Fibroblast of gingiva (primary cell): ENCODE measurements at regions not wholly inside any gene's neighbourhood (a gene's known extent, or its start where the extent isn't known, plus 50 kb on each side); places are given as distances from the start of the nearest gene placed in this dataset.
"Not testable (repeated sequence)": the region's sequence is repeated elsewhere in the genome, so short reads cannot be mapped to it uniquely, and the experiment has no call there.

Source experiments
- DNase-seq: peaks from one replicate; pipeline ENCODE4 v3.0.0-alpha.2; 2011; ENCODE audit warnings: low read depth

GRCh38 chr11:67776852-67777520 is 102.6 kb upstream of the ALDH3B2 start:
- DNase-seq, result no peak

GRCh38 chr11:67774175-67774574 is 99.8 kb upstream of the ALDH3B2 start:
- not testable (repeated sequence) for DNase-seq

- not testable (repeated sequence) for DNase-seq
Measured at GRCh38 chr11:67768001-67768730, 93.7 kb upstream of the ALDH3B2 start.

GRCh38 chr11:67761211-67761610 is 86.8 kb upstream of the ALDH3B2 start:
- not testable (repeated sequence) for DNase-seq

GRCh38 chr11:67759321-67759720 is 84.9 kb upstream of the ALDH3B2 start:
- DNase-seq, result not testable (repeated sequence)

GRCh38 chr11:67758467-67758866 is 84.0 kb upstream of the ALDH3B2 start:
- DNase-seq, result not testable (repeated sequence)

- DNase-seq, result not testable (repeated sequence)
Measured at GRCh38 chr11:67758009-67758408, 83.6 kb upstream of the ALDH3B2 start.

GRCh38 chr11:67753820-67754219 is 79.4 kb upstream of the ALDH3B2 start:
- DNase-seq, result not testable (repeated sequence)

- no peak for DNase-seq
Measured at GRCh38 chr11:67745181-67745726, 70.8 kb upstream of the ALDH3B2 start.

- DNase-seq, result not testable (repeated sequence)
Measured at GRCh38 chr11:67744231-67744630, 69.8 kb upstream of the ALDH3B2 start.

- not testable (repeated sequence) for DNase-seq
Measured at GRCh38 chr11:67738231-67738630, 63.8 kb upstream of the ALDH3B2 start.

GRCh38 chr11:67737562-67738080 is 63.2 kb upstream of the ALDH3B2 start:
- not testable (repeated sequence) for DNase-seq

GRCh38 chr11:67732045-67732787 is 57.8 kb upstream of the ALDH3B2 start:
- DNase-seq, result no peak

GRCh38 chr11:67731583-67731982 is 57.2 kb upstream of the ALDH3B2 start:
- DNase-seq, result no peak

GRCh38 chr11:67728163-67728571 is 53.7 kb upstream of the ALDH3B2 start:
- not testable (repeated sequence) for DNase-seq

- not testable (repeated sequence) for DNase-seq
Measured at GRCh38 chr11:67727066-67728040, 52.9 kb upstream of the ALDH3B2 start.
